HG03045 (cell line): ENCODE measurements at regions not wholly inside any gene's neighbourhood (a gene's known extent, or its start where the extent isn't known, plus 50 kb on each side); places are given as distances from the start of the nearest gene placed in this dataset.
"Not testable (repeated sequence)": the region's sequence is repeated elsewhere in the genome, so short reads cannot be mapped to it uniquely, and the experiment has no call there.

Experiments used
- ATAC-seq: cut with Tn5 transposase; IDR thresholded peaks from one replicate; pipeline ENCODE4 v1.9.1; 2021; ENCODE audit warnings: mild to moderate bottlenecking, moderate library complexity; ENCODE audit not compliant: unreplicated experiment

GRCh38 chr2:180559038-180559437, 421.4 kb upstream of the UBE2E3 start:
- ATAC-seq, result no peak

DNA sequence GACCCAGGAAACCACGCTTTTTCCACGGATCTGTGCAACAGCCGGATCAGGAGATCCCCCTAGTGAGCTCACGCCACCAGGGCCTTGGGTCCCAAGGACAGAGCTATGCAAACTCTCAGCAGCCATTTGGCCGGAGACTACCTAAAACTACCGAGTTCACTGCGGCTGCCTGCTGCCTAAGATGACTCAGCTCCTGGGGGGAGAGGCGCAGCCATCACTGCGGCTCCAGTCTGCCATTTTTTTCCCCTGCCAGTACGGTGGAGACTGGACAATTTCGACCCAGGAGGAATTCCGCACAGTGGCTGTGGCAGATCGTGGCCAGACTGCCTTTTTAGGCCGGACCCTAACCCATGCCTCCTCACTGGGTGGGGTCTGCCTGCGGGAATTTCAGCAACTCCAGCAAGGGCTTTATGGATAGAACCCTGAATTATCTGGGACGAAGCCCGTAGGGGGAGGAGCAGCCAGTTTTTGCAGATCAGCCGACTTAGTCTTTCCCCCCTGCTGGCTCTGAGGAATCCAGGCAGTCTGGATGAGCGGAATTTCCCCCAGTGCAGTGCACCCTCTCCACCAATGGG, 424.9 kb upstream of the UBE2E3 start:
- ATAC-seq, result no peak

DNA sequence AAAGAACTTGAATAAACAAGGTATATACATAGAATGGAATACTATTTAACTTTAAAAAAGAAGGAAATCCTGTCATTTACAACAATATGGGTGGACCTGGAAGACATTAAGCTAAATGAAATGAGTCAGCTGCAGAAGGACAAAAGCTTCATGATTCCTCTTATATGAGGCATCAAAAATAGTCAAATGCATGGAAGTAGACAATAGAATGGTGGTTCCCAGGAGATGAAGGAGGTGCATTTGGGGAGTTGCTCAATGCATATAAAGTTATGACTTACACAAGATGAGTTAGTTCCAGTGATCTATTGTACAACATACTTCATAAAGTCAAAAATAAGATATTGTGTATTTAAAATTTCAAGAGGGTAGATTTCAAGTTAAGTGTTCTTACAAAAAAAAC, 426.1 kb upstream of the UBE2E3 start:
- ATAC-seq, result no peak

DNA sequence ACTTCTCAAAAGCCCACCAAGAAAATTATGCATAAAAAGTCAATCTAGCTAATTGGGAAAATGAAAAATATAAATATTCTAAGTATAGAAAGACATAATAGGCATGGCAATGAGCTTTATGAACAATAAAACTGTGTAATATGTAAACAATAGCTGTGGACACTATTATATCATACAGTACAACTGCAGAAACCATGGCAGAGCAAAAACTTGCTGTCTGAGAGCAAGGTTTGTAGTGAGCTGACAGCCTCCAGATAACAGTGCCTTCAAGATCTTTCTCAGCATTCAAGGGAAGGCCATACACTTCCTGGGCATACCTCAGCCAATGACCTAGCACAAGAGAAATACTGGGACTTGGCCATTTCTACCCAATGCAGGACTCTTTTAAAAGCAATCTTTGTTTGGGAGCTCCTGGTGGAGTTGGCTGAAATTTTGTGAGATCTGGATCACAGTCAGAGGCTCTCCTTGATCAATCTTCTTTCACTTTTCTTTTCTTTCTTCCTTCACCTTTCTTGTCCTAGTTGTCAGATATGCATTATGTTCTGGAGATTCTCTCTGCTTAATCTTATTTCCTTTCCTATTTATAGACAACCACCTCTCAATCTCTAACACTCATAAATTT, 427.2 kb upstream of the UBE2E3 start:
- ATAC-seq, result no peak

- no peak for ATAC-seq
These were observed 437.9 kb upstream of the UBE2E3 start for GRCh38 chr2:180542511-180542910.

GRCh38 chr2:180540761-180541160, 439.6 kb upstream of the UBE2E3 start:
- no peak for ATAC-seq

GRCh38 chr2:180539541-180539940, 440.9 kb upstream of the UBE2E3 start:
- ATAC-seq, result no peak

GRCh38 chr2:180535289-180535688, 445.1 kb upstream of the UBE2E3 start:
- no peak for ATAC-seq

DNA sequence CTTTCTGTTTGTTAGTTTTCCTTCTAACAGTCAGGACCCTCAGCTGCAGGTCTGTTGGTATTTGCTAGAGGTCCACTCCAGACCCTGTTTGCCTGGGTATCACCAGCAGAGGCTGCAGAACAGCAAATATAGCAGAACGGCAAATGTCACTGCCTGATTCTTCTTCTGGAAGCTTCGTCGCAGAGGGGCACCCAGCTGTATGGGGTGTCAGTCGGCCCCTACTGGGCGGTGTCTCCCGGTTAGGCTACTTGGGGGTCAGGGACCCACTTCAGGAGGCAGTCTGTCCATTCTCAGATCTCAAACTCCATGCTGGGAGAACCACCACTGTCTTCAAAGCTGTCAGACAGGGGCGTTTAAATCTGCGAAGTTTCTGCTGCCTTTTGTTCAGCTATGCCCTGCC, 448.6 kb upstream of the UBE2E3 start:
- ATAC-seq, result not testable (repeated sequence)

DNA sequence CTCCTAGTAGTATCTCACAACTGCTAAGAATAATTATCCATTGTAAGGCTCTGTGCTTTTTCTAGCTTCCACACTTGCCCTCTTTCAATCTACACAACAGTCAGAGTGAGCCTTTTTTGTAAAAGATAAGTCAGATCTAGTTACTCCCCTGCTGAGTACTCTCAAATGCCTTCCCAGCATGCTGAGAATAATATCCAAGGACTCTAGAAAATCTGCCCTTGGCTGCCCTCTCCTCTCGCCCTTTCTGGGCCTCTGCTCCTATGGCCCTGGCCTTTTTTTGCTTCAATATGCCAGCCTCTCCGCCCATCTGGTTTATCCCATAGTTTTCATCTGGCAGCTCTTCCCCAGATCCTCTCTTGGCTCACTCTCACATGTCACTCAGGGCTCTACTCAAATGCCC, 455.9 kb upstream of the UBE2E3 start:
- no peak for ATAC-seq

DNA sequence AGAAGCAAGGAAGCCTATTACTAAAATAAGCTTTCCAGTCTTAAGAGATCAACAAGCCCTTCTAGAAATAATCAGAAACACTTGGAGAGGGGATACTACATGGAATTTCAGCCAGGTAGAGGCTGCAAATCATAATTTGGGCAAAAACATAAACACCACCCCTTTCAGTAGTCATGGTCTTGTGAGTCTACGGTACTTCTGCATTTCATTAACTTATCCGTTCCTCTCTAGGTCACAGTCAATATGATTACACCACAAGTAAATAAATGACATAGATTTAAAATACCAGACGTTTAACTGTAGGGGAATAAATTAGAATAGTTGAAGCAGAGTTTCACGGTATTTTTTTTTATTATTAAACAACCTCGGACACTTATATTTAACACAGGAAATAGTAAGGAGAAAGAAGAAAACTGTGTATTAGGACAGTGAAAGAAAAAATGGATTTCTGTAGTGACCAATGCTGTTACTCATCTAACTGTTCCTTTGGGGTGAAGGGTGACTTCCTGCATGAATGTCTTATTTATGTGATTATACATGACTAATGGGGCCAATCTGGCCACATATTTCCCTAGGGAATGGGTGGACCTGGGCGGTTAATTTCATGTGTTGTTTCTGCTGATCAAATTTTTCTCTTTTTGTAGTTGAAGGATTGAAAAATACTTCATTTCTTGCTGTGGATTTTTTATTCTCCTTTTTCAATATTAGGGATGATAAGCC, 456.6 kb upstream of the UBE2E3 start:
- ATAC-seq, result no peak

GRCh38 chr2:180520921-180521581, 459.4 kb upstream of the UBE2E3 start:
- no peak for ATAC-seq

DNA sequence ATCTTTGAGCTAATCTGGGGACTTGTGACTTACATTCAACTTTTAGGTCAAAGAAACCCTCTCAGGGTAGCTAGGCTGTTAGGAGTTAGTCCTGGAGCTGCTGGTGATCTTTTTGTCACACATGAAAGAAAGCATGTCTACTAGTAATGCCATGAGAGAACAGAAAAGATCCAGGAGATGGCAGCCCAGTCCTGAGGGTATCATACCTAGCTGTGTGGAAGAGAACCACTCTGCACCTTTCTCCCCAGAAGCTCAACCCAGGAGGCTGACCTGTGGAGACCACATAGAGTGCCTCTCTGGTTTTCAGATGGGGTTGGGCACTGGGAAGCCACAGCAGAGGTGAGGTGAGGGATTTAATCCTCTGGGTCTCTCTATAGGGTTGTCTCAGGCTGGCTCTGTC, 460.2 kb upstream of the UBE2E3 start:
- no peak for ATAC-seq

- ATAC-seq, result no peak
These were observed 461.1 kb upstream of the UBE2E3 start for GRCh38 chr2:180519276-180519675.

- no peak for ATAC-seq
These were observed 464.2 kb upstream of the UBE2E3 start for GRCh38 chr2:180516232-180516631.

- no peak for ATAC-seq
These were observed 467.0 kb upstream of the UBE2E3 start for GRCh38 chr2:180513389-180513788.

GRCh38 chr2:180508458-180508857, 471.9 kb upstream of the UBE2E3 start:
- ATAC-seq, result no peak

GRCh38 chr2:180507028-180507427, 473.4 kb upstream of the UBE2E3 start:
- ATAC-seq, result no peak

GRCh38 chr2:180505203-180505602, 475.2 kb upstream of the UBE2E3 start:
- ATAC-seq, result no peak

GRCh38 chr2:180497621-180498152, 482.7 kb upstream of the UBE2E3 start:
- ATAC-seq, result no peak

GRCh38 chr2:180495606-180496005, 484.8 kb upstream of the UBE2E3 start:
- no peak for ATAC-seq

- no peak for ATAC-seq
These were observed 486.1 kb upstream of the UBE2E3 start for GRCh38 chr2:180494286-180494685.
